ELR (cell line): ENCODE measurements at regions not wholly inside any gene's neighbourhood (a gene's known extent, or its start where the extent isn't known, plus 50 kb on each side); places are given as distances from the start of the nearest gene placed in this dataset.
A peak's percentile ranks its signal among the peaks of the same experiment; 100 is the strongest.
"Not testable (repeated sequence)": the region's sequence is repeated elsewhere in the genome, so short reads cannot be mapped to it uniquely, and the experiment has no call there.

Experiments used
- DNase-seq: peaks from one replicate; pipeline ENCODE4 v3.0.0-alpha.2; 2015; ENCODE audit warnings: low read depth

- no peak for DNase-seq
Observed at GRCh38 chr1:60808676-60809075, 273.7 kb upstream of the NFIA start.

- no peak for DNase-seq
Observed at GRCh38 chr1:60802884-60803283, 279.5 kb upstream of the NFIA start.

- no peak for DNase-seq
Observed at GRCh38 chr1:60797351-60797750, 285.0 kb upstream of the NFIA start.

- DNase-seq = no peak
Observed at GRCh38 chr1:60791226-60791625, 291.1 kb upstream of the NFIA start.

GRCh38 chr1:60773099-60773498, 309.3 kb upstream of the NFIA start:
- not testable (repeated sequence) for DNase-seq

- no peak for DNase-seq
Observed at GRCh38 chr1:60769082-60769481, 313.3 kb upstream of the NFIA start.

- peak; percentile 7 for DNase-seq
Observed at GRCh38 chr1:60765204-60765603, 317.2 kb upstream of the NFIA start.

- no peak for DNase-seq
Observed at GRCh38 chr1:60764489-60764888, 317.9 kb upstream of the NFIA start.

- no peak for DNase-seq
Observed at GRCh38 chr1:60763741-60764140, 318.6 kb upstream of the NFIA start.

- no peak for DNase-seq
Observed at GRCh38 chr1:60762911-60763310, 319.4 kb upstream of the NFIA start.

- no peak for DNase-seq
Observed at GRCh38 chr1:60762176-60762575, 320.2 kb upstream of the NFIA start.

GRCh38 chr1:60759291-60759690, 323.1 kb upstream of the NFIA start:
- no peak for DNase-seq

GRCh38 chr1:60757485-60757884, 324.9 kb upstream of the NFIA start:
- no peak for DNase-seq

GRCh38 chr1:60753036-60753900, 329.1 kb upstream of the NFIA start:
- DNase-seq = no peak

GRCh38 chr1:60751306-60751705, 331.1 kb upstream of the NFIA start:
- no peak for DNase-seq

GRCh38 chr1:60747353-60747752, 335.0 kb upstream of the NFIA start:
- DNase-seq = no peak

- DNase-seq = no peak
Observed at GRCh38 chr1:60746278-60746791, 336.0 kb upstream of the NFIA start.

GRCh38 chr1:60745484-60745883, 336.9 kb upstream of the NFIA start:
- DNase-seq = no peak

- DNase-seq = no peak
Observed at GRCh38 chr1:60742339-60742738, 340.0 kb upstream of the NFIA start.

GRCh38 chr1:60740154-60740553, 342.2 kb upstream of the NFIA start:
- no peak for DNase-seq

GRCh38 chr1:60739729-60740128, 342.6 kb upstream of the NFIA start:
- DNase-seq = no peak

GRCh38 chr1:60732977-60733401, 349.4 kb upstream of the NFIA start:
- no peak for DNase-seq

GRCh38 chr1:60731321-60731720, 351.0 kb upstream of the NFIA start:
- no peak for DNase-seq

- no peak for DNase-seq
Observed at GRCh38 chr1:60727552-60727951, 354.8 kb upstream of the NFIA start.
